ENCODE measurements at regions not wholly inside any gene's neighbourhood (a gene's known extent, or its start where the extent isn't known, plus 50 kb on each side); places are given as distances from the start of the nearest gene placed in this dataset.

DNA sequence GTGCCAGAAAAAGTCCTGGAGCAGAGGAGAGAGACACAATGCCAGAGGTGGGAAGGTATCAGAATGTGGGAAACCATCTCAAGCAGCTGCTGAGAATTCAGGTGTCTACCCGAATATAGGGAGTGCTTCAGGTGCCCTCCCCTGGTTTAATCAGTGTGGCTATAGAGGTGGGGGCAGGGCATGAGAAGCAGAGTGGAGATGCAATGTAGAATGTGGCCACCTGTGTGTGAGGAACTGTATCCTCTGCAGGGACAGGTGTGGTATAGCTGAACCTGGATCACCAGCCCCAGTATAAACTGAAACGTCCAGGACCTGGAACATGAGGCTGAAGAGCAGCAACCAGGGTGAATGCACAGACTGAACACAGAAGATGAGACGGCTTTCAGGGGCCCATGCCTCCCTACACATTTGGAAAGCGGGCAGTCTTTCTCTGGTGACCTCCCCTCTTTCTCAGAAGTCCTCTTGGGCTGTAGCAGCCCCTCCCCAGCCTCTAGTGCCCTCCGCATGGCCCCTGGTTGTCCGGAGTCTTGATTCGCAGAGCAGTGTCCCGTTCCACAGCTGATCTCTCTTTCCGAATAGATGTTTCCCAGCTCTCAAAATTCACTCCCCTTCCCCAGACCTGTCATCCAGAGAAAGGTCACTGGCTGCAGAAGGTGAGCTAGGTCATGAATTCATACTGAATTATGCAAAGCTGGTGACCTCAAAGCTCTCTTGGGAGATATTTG, 103.1 kb downstream of the ABHD5 start:
- ATAC-seq (no peak), DNase-seq (no peak)
- Histone ChIP-seq H3K4me1 (ENCODE audit: control insufficient read depth, insufficient read depth, low read length) (no peaks in the 10 kb centered on the region), H3K27me3 (ENCODE audit: control insufficient read depth, insufficient read depth) (no peaks in the 10 kb centered on the region), H3K27ac (ENCODE audit: low read length) (no peak overlapping the region), H3K9me3 (ENCODE audit: control insufficient read depth, low read length) (no peaks in the 10 kb centered on the region), H3K4me3 (ENCODE audit: low read length) (no peak overlapping the region)
- intact Hi-C loops (cut with DNase I) = no loop called here
- 85% methylated on average over 9 of the region's 9 CpGs for WGBS

DNA sequence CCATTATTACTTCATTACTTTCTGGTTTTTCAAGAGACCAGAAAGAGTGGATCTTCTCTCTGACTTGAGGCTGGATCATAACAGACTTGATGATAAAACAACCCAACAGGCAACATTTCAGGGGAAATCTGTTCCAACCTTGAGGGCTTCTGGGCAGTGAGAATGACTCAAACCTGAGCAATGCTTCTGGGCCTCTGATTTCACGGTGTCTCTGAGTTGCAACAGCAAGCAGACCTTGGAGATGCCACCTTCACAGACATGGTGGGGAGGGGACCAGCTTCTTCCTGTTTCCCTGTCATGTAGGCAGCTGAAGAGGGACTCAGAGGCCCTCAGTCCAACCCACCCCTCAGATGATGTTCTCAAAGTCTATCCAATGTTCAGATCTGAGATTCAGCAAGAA, 104.0 kb downstream of the ABHD5 start:
- no peak for DNase-seq
- WGBS = 80% methylated on average over 1 of the region's 1 CpG

DNA sequence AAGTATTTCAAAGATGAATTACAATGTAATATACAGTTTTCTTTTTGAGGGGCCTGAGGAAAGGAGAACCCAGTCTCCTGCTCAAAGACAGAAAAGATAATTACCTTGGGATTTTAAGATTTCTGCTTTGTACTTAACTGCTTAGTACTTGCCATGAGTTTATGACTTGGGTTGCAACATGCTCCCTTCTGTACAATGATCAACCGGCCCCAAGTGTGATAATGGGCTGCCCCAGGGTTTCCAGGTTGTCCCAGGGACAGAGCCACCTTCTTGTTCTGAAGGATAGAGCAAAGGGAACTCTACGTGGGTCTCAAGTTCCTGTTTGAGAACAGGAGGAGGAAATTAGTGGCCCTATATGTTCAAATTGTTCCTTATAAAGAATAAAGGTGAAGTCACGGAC, 104.8 kb downstream of the ABHD5 start:
- Histone ChIP-seq H3K9me3 (ENCODE audit: control insufficient read depth, low read length) (no peaks in the 10 kb centered on the region), H3K4me1 (ENCODE audit: control insufficient read depth, insufficient read depth, low read length) (no peaks in the 10 kb centered on the region), H3K4me3 (ENCODE audit: low read length) (no peak overlapping the region), H3K27me3 (ENCODE audit: control insufficient read depth, insufficient read depth) (no peaks in the 10 kb centered on the region), H3K27ac (ENCODE audit: low read length) (no peak overlapping the region)
- ATAC-seq (no peak), DNase-seq (no peak)
- 77% methylated on average over 3 of the region's 3 CpGs for WGBS
- intact Hi-C loops (cut with DNase I) = no loop called here

More for the DNA sequence above, 104.0 kb downstream of the ABHD5 start:
- no peak overlapping the region for H3K4me3 ChIP-seq (ENCODE audit: low read length)
- no peaks in the 10 kb centered on the region for H3K9me3 ChIP-seq (ENCODE audit: control insufficient read depth, low read length)
- no peak for ATAC-seq
- intact Hi-C loops (cut with DNase I) = no loop called here
- no peak overlapping the region for H3K27ac ChIP-seq (ENCODE audit: low read length)
- no peaks in the 10 kb centered on the region for H3K27me3 ChIP-seq (ENCODE audit: control insufficient read depth, insufficient read depth)
- no peaks in the 10 kb centered on the region for H3K4me1 ChIP-seq (ENCODE audit: control insufficient read depth, insufficient read depth, low read length)

DNA sequence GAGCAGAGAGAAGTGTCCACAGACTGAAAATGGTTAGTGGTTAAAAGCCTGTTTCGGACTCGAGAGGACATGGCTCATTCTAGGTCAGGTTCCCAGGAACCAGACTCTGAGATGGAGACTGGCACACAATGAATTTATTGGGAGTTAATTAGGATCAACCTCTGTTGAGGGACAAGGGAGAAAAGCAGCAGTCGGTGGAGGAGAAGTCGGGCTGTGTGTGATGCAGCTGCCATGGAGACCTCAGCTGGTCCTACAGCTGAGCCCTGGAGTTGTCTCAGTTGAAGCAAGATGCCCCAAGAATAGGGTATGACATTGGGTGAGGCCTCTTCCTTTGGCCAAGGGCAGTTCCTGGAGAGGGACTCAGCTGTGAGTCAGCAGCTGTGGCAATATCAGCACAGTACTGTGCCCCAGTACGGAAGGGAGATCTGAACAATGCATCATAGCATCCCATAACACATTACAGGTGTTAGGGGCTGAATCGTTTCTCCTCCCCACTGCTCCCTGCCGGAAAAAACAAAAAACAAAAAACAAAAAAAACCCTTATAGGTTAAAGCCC, 105.4 kb downstream of the ABHD5 start:
- no peak for DNase-seq
- Histone ChIP-seq H3K27ac (ENCODE audit: low read length) (no peak overlapping the region), H3K27me3 (ENCODE audit: control insufficient read depth, insufficient read depth) (no peaks in the 10 kb centered on the region), H3K4me3 (ENCODE audit: low read length) (no peak overlapping the region), H3K9me3 (ENCODE audit: control insufficient read depth, low read length) (no peaks in the 10 kb centered on the region), H3K4me1 (ENCODE audit: control insufficient read depth, insufficient read depth, low read length) (no peaks in the 10 kb centered on the region)
- WGBS = 86% methylated on average over 7 of the region's 7 CpGs
- no peak for ATAC-seq
- intact Hi-C loops (cut with DNase I) = no loop called here

DNA sequence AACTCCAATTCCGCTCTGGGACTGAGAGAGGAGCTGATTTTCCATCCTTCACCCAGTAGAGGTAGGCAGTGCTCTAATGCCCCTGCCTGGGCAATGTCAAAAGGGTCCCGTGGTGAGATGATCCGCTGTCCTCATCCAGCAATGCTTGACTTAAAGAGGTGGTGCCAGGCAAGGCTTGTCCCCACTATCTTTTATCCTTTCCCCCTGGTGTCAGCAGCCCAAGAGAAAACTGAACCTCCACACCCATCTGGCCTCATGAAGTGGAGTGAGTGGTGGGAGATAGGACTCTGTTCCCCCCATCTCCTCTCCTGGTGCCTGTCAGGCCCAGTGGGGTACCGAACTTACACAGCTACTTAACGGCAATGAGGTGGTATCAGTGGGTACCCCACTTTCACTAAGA, 107.1 kb downstream of the ABHD5 start:
- intact Hi-C loops (cut with DNase I) = no loop called here
- Histone ChIP-seq H3K9me3 (ENCODE audit: control insufficient read depth, low read length) (no peaks in the 10 kb centered on the region), H3K4me3 (ENCODE audit: low read length) (no peak overlapping the region), H3K27ac (ENCODE audit: low read length) (no peak overlapping the region), H3K27me3 (ENCODE audit: control insufficient read depth, insufficient read depth) (no peaks in the 10 kb centered on the region), H3K4me1 (ENCODE audit: control insufficient read depth, insufficient read depth, low read length) (no peaks in the 10 kb centered on the region)
- no peak for DNase-seq
- ATAC-seq = no peak
- WGBS = 81% methylated on average over 5 of the region's 5 CpGs

DNA sequence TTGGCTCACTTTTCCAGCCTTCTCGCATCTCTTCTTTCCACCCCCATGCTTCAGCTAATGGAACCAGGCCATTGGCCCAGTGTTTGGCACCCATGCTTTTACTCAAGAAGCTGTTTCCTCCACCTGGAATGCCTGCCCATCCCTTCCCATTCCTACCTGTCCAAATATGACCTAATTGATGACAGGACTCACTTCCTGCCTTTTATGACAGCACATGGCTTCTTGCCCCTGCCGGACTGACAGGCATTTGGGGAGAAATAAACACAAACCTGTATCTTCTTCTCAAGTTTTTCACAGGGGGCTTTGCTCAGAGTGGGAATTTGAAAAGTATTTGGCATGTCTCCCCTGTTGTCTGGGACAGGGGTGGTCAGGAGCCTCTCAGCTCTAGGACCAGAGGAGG, 120.1 kb downstream of the ABHD5 start:
- intact Hi-C loops (cut with DNase I) = no loop called here
- Histone ChIP-seq H3K4me3 (ENCODE audit: low read length) (no peak overlapping the region), H3K27ac (ENCODE audit: low read length) (no peak overlapping the region), H3K9me3 (ENCODE audit: control insufficient read depth, low read length) (no peaks in the 10 kb centered on the region), H3K4me1 (ENCODE audit: control insufficient read depth, insufficient read depth, low read length) (no peaks in the 10 kb centered on the region), H3K27me3 (ENCODE audit: control insufficient read depth, insufficient read depth) (no peaks in the 10 kb centered on the region)
- DNase-seq (no peak), ATAC-seq (no peak)
- 81% methylated on average over 2 of the region's 2 CpGs for WGBS

DNA sequence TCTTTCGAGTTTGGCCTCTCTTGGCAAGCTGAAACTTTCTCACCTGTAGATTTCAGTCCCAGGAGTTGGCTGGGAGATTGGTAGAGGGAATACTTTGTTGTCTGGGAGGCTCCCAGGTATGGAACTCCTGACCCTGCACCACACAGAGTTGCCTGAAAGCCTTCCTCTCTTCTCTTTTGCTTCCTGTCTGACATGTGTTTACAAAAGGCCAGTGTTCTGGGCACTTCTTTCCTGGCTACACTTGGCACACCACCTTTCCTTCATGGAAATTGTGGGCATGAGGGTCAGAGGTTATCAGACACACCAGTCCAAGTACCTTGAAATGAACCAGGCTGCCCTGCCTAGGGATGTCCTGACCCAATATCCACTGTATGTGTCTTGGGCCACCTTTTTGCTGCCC, 123.7 kb downstream of the ABHD5 start:
- WGBS = 67% methylated on average over 1 of the region's 1 CpG
- ATAC-seq (no peak), DNase-seq (no peak)
- Histone ChIP-seq H3K27ac (ENCODE audit: low read length) (no peak overlapping the region), H3K27me3 (ENCODE audit: control insufficient read depth, insufficient read depth) (no peaks in the 10 kb centered on the region), H3K4me1 (ENCODE audit: control insufficient read depth, insufficient read depth, low read length) (no peaks in the 10 kb centered on the region), H3K9me3 (ENCODE audit: control insufficient read depth, low read length) (no peaks in the 10 kb centered on the region), H3K4me3 (ENCODE audit: low read length) (no peak overlapping the region)
- intact Hi-C loops (cut with DNase I) = no loop called here

DNA sequence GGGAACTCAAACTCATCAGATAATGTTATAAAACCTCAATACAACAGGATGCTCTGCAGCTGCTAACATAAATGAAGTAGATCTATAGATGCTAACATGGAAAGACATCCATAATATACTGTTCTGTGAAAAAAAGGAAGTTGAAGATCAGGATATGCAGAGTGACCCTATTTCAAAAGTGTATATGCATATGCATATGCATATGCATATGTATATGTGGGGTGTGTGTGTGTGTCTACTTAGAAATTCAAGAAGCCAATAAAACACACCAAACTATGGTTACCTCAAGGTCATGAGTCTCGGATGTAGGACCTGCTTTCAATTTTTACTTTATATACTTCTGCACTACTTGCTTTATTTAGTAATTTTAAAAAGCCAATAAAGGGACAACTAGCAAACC, 125.6 kb downstream of the ABHD5 start:
- no peak for ATAC-seq
- intact Hi-C loops (cut with DNase I) = no loop called here

DNA sequence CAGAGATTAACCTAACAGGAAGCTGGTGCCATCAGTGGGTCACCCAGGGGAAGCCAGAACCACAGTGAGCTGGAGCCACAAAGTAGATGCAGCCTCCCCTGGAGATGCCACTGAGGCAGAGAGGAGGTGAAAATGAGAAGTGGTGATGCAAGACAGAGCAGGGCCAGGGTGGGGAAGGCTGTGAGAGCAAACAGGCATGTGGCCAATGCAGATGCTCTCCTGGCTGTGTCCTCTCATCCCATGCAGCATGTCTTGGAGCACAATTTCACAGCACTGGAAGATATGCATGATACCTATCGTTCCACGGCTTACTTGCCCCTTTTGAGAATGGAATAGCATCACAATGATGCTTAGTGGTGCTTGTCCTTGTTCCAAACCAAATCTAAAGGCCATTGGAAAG, 126.3 kb downstream of the ABHD5 start:
- Histone ChIP-seq H3K27ac (ENCODE audit: low read length) (no peak overlapping the region), H3K9me3 (ENCODE audit: control insufficient read depth, low read length) (no peaks in the 10 kb centered on the region), H3K4me3 (ENCODE audit: low read length) (no peak overlapping the region), H3K4me1 (ENCODE audit: control insufficient read depth, insufficient read depth, low read length) (no peaks in the 10 kb centered on the region), H3K27me3 (ENCODE audit: control insufficient read depth, insufficient read depth) (no peaks in the 10 kb centered on the region)
- DNase-seq (no peak), ATAC-seq (no peak)
- 95% methylated on average over 2 of the region's 2 CpGs for WGBS
- intact Hi-C loops (cut with DNase I) = no loop called here

More for the DNA sequence above, 125.6 kb downstream of the ABHD5 start:
- H3K27ac ChIP-seq (ENCODE audit: low read length) = no peak overlapping the region
- no peaks in the 10 kb centered on the region for H3K4me1 ChIP-seq (ENCODE audit: control insufficient read depth, insufficient read depth, low read length)
- no peak for DNase-seq
- no peaks in the 10 kb centered on the region for H3K27me3 ChIP-seq (ENCODE audit: control insufficient read depth, insufficient read depth)
- WGBS = 84% methylated on average over 1 of the region's 1 CpG
- no peak overlapping the region for H3K4me3 ChIP-seq (ENCODE audit: low read length)
- H3K9me3 ChIP-seq (ENCODE audit: control insufficient read depth, low read length) = no peaks in the 10 kb centered on the region

DNA sequence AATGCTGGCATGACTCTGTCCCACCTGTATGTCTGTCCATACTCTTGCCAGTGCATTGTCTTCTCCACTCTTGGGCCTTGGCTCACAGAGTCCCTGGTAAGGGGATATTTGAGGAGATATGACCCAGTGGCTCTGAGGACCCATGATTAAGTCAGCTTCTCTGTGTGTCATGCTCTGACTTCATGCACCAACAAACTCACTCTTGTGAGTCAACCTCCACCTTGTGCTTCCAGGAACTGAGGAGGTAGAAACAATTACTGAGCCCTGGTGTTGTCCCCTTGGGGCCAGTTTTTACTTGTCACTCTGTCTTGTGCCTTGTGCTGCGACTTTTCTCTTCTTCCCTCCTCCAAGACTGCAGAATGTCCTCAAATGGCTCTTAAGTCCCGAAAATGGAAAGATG, 127.1 kb downstream of the ABHD5 start:
- Histone ChIP-seq H3K4me3 (ENCODE audit: low read length) (no peak overlapping the region), H3K27me3 (ENCODE audit: control insufficient read depth, insufficient read depth) (no peaks in the 10 kb centered on the region), H3K4me1 (ENCODE audit: control insufficient read depth, insufficient read depth, low read length) (no peaks in the 10 kb centered on the region), H3K9me3 (ENCODE audit: control insufficient read depth, low read length) (no peaks in the 10 kb centered on the region), H3K27ac (ENCODE audit: low read length) (no peak overlapping the region)
- 82% methylated on average over 2 of the region's 2 CpGs for WGBS
- DNase-seq (no peak), ATAC-seq (no peak)
- intact Hi-C loops (cut with DNase I) = no loop called here

DNA sequence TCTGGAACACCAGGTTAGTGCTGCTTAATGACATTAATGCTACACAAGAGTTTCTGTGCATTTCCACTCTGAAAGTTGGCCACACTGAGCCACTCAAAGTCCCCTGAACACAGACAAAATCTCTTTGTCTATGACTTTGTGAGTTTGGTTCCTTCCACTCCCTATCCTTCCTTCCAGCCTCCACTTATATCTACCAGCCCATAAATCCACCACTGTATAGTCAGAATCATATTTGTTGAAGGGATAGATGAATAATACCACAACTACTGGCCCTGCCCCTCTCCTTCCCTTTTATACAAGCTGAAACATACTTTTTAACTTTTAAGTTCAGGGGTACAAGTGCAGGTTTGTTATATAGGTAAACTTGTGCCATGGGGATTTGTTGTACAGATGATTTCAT, 127.5 kb downstream of the ABHD5 start:
- DNase-seq = no peak
- intact Hi-C loops (cut with DNase I) = no loop called here
- H3K27ac ChIP-seq (ENCODE audit: low read length) = no peak overlapping the region
- H3K4me3 ChIP-seq (ENCODE audit: low read length) = no peak overlapping the region
- no peaks in the 10 kb centered on the region for H3K4me1 ChIP-seq (ENCODE audit: control insufficient read depth, insufficient read depth, low read length)
- no peaks in the 10 kb centered on the region for H3K27me3 ChIP-seq (ENCODE audit: control insufficient read depth, insufficient read depth)
- ATAC-seq = no peak
- no peaks in the 10 kb centered on the region for H3K9me3 ChIP-seq (ENCODE audit: control insufficient read depth, low read length)

Data from right cardiac atrium (tissue), 5 donors.